ENCODE measurements at regions not wholly inside any gene's neighbourhood (a gene's known extent, or its start where the extent isn't known, plus 50 kb on each side); places are given as distances from the start of the nearest gene placed in this dataset.

GRCh38 chr2:2587354-2587753, 256.3 kb upstream of the MYT1L start:
- intact Hi-C loops (cut with DNase I; ENCODE audit: low total_unique reads) (no loop called here), in situ Hi-C loops (cut with MboI; ENCODE audit: low pct_ligation_motif_present in 1 of 4, low pct_unique_long_range_greater_than_20kb in 1 of 4, low sequenced_read_pairs in 3 of 4) (no loop called here)
- no peaks in the 10 kb centered on the region for H3K4me1 ChIP-seq
- TF ChIP-seq EP300 (IDR thresholded peaks at IDR 0.05; ENCODE audit: low read depth) = no peak
- no peak for TF ChIP-seq POLR2AphosphoS5 (IDR thresholded peaks at IDR 0.05)
- TF ChIP-seq CTCF (IDR thresholded peaks at IDR 0.05) = no peak
- TF ChIP-seq POLR2A (IDR thresholded peaks at IDR 0.05) = no peak
- H3K36me3 ChIP-seq = no peaks in the 10 kb centered on the region
- H3K4me3 ChIP-seq = no peak overlapping the region
- no peaks in the 10 kb centered on the region for H3K9me3 ChIP-seq
- WGBS, 2 donors (ENCODE audit: low coverage in 1 of 2) = 57 to 68% methylated on average over 3 to 4 of the region's 4 CpGs
- H3K27me3 ChIP-seq = no peaks in the 10 kb centered on the region
- no peak for DNase-seq
- H3K27ac ChIP-seq = no peak overlapping the region

- intact Hi-C loops (cut with DNase I; ENCODE audit: low total_unique reads) = no loop called here
- H3K27me3 ChIP-seq = no peaks in the 10 kb centered on the region
- 64 to 87% methylated on average over 4 to 9 of the region's 9 CpGs for WGBS, 2 donors (ENCODE audit: low coverage in 1 of 2)
- DNase-seq = no peak
- no peaks in the 10 kb centered on the region for H3K4me1 ChIP-seq
- H3K27ac ChIP-seq = no peak overlapping the region
- in situ Hi-C loops (cut with MboI; ENCODE audit: low pct_ligation_motif_present in 1 of 4, low pct_unique_long_range_greater_than_20kb in 1 of 4, low sequenced_read_pairs in 3 of 4) = no loop called here
- H3K9me3 ChIP-seq = no peaks in the 10 kb centered on the region
- H3K36me3 ChIP-seq = no peaks in the 10 kb centered on the region
- no peak overlapping the region for H3K4me3 ChIP-seq
- TF ChIP-seq CTCF (IDR thresholded peaks at IDR 0.05) = no peak
- no peak for TF ChIP-seq POLR2AphosphoS5 (IDR thresholded peaks at IDR 0.05)
- no peak for TF ChIP-seq EP300 (IDR thresholded peaks at IDR 0.05; ENCODE audit: low read depth)
- TF ChIP-seq POLR2A (IDR thresholded peaks at IDR 0.05) = no peak
These were observed 255.9 kb upstream of the MYT1L start for GRCh38 chr2:2586931-2587330.

GRCh38 chr2:2586068-2586776, 255.1 kb upstream of the MYT1L start:
- Histone ChIP-seq H3K36me3 (no peaks in the 10 kb centered on the region), H3K27me3 (no peaks in the 10 kb centered on the region), H3K9me3 (no peaks in the 10 kb centered on the region), H3K27ac (no peak overlapping the region), H3K4me3 (no peak overlapping the region), H3K4me1 (no peaks in the 10 kb centered on the region)
- in situ Hi-C loops (cut with MboI; ENCODE audit: low pct_ligation_motif_present in 1 of 4, low pct_unique_long_range_greater_than_20kb in 1 of 4, low sequenced_read_pairs in 3 of 4) = no loop called here
- TF ChIP-seq POLR2AphosphoS5 (IDR thresholded peaks at IDR 0.05) (no peak), EP300 (IDR thresholded peaks at IDR 0.05; ENCODE audit: low read depth) (no peak), CTCF (IDR thresholded peaks at IDR 0.05) (no peak), POLR2A (IDR thresholded peaks at IDR 0.05) (no peak)
- 84 to 89% methylated on average over 12 to 18 of the region's 18 CpGs for WGBS, 2 donors (ENCODE audit: low coverage in 1 of 2)
- DNase-seq = no peak
- intact Hi-C loops (cut with DNase I; ENCODE audit: low total_unique reads) = no loop called here

- TF ChIP-seq POLR2A (IDR thresholded peaks at IDR 0.05) (no peak), CTCF (IDR thresholded peaks at IDR 0.05) (no peak), EP300 (IDR thresholded peaks at IDR 0.05; ENCODE audit: low read depth) (no peak), POLR2AphosphoS5 (IDR thresholded peaks at IDR 0.05) (no peak)
These were observed 252.0 kb upstream of the MYT1L start for GRCh38 chr2:2582998-2583545.

More at GRCh38 chr2:2582998-2583545, 252.0 kb upstream of the MYT1L start:
- Histone ChIP-seq H3K36me3 (no peaks in the 10 kb centered on the region), H3K9me3 (no peaks in the 10 kb centered on the region), H3K4me1 (no peaks in the 10 kb centered on the region), H3K27me3 (no peaks in the 10 kb centered on the region), H3K27ac (no peak overlapping the region), H3K4me3 (no peak overlapping the region)
- DNase-seq = no peak
- WGBS, 2 donors (ENCODE audit: low coverage in 1 of 2) = 52 to 74% methylated on average over 6 to 7 of the region's 7 CpGs
- in situ Hi-C loops (cut with MboI; ENCODE audit: low pct_ligation_motif_present in 1 of 4, low pct_unique_long_range_greater_than_20kb in 1 of 4, low sequenced_read_pairs in 3 of 4) (no loop called here), intact Hi-C loops (cut with DNase I; ENCODE audit: low total_unique reads) (no loop called here)
